Gastroesophageal sphincter (tissue), 2 donors: ENCODE measurements at regions not wholly inside any gene's neighbourhood (a gene's known extent, or its start where the extent isn't known, plus 50 kb on each side); places are given as distances from the start of the nearest gene placed in this dataset.

ENCODE experiments used
- EP300 ChIP-seq: sonication (generic); formaldehyde crosslinking; IDR thresholded peaks from one replicate; pipeline ENCODE4 v1.6.1; 2017; ENCODE audit warnings: antibody characterized with exemption, mild to moderate bottlenecking
- POLR2AphosphoS5 ChIP-seq: sonication (generic); formaldehyde crosslinking; IDR thresholded peaks from one replicate; pipeline ENCODE4 v1.6.1; 2017; ENCODE audit warnings: antibody characterized with exemption

GRCh38 chr2:3038636-3039035 lies 339.0 kb downstream of the EIPR1 start:
- TF ChIP-seq EP300 (no peak), POLR2AphosphoS5 (no peak)
